HFFc6 (cell line): ENCODE measurements at regions not wholly inside any gene's neighbourhood (a gene's known extent, or its start where the extent isn't known, plus 50 kb on each side); places are given as distances from the start of the nearest gene placed in this dataset.
A peak's percentile ranks its signal among the peaks of the same experiment; 100 is the strongest.

Experiments
- DNase-seq: peaks from one replicate; pipeline ENCODE4 v3.0.0-alpha.2; 2018
- H3K27ac Mint-ChIP-seq: 2 replicates; pipeline ENCODE4 v1.8.0; 2020; ENCODE audit warnings: mild to moderate bottlenecking, mixed read lengths
- H3K27me3 Mint-ChIP-seq: 2 replicates; pipeline ENCODE4 v1.8.0; 2021; ENCODE audit warnings: mild to moderate bottlenecking, moderate library complexity, mixed read lengths; ENCODE audit not compliant: insufficient read depth
- H3K36me3 Mint-ChIP-seq: 2 replicates; pipeline ENCODE4 v1.8.0; 2021; ENCODE audit warnings: low read depth, mixed read lengths
- H3K4me1 Mint-ChIP-seq: 2 replicates; pipeline ENCODE4 v1.8.0; 2020; ENCODE audit warnings: low read depth, mixed read lengths
- H3K4me3 Mint-ChIP-seq: 2 replicates; pipeline ENCODE4 v1.8.0; 2020; ENCODE audit warnings: mild to moderate bottlenecking, moderate library complexity, mixed read lengths
- H3K9me3 Mint-ChIP-seq: 2 replicates; pipeline ENCODE4 v1.8.0; 2020; ENCODE audit warnings: mild to moderate bottlenecking, mixed read lengths
- TF ChIP-seq, protein P1 (sequence below): fragments of 200-600 bp; sonication (generic); IDR thresholded peaks from 2 replicates; pipeline ENCODE4 v1.5.0; 2021; ENCODE audit warnings: antibody characterized with exemption, mild to moderate bottlenecking

DNA sequence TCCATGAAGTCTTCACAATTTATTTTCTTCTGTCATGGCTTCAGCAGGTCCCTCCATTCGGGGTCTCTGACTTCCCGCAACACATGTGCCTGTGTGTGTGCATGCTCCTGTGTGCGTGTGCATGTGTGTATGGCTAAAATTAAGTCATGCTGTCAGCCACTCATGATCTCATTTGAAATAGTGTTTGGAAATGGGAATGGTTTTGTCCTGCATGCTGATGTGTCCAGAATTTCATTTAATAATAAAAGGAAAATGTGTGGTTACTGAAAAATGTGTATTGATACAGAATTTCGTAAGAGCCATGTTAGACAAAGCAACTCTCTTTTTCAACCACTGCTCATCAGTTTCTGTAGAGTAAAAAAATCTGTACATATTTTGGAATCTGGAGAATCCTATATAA, 123.8 kb upstream of the PRDX6 start:
- Mint-ChIP-seq H3K27ac (no peak overlapping the region), H3K27me3 (no peaks in the 10 kb centered on the region), H3K36me3 (peaks cover 35% of the 10 kb centered on the region), H3K4me1 (peaks cover 23% of the 10 kb centered on the region), H3K4me3 (no peak overlapping the region), H3K9me3 (peaks cover 12% of the 10 kb centered on the region)
- TF ChIP-seq, protein P1, sequence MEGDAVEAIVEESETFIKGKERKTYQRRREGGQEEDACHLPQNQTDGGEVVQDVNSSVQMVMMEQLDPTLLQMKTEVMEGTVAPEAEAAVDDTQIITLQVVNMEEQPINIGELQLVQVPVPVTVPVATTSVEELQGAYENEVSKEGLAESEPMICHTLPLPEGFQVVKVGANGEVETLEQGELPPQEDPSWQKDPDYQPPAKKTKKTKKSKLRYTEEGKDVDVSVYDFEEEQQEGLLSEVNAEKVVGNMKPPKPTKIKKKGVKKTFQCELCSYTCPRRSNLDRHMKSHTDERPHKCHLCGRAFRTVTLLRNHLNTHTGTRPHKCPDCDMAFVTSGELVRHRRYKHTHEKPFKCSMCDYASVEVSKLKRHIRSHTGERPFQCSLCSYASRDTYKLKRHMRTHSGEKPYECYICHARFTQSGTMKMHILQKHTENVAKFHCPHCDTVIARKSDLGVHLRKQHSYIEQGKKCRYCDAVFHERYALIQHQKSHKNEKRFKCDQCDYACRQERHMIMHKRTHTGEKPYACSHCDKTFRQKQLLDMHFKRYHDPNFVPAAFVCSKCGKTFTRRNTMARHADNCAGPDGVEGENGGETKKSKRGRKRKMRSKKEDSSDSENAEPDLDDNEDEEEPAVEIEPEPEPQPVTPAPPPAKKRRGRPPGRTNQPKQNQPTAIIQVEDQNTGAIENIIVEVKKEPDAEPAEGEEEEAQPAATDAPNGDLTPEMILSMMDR: no peak
- DNase-seq: no peak

DNA sequence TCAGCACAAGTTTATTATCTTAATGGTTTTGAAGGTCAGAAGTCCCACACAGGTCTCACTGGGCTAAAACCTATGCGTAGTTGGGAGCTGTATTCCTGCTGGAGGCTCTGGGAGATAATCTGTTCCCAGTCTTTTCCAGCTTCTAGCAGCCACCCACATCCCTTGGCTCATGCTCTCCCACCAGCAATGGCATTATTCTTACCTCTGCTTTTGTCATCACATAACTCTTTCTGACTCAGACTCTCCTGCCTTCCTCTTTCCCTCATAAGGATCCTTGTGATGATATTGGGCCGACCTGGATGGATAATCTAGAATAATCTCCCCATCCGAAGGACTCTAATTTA, 122.2 kb upstream of the PRDX6 start:
- H3K9me3 Mint-ChIP-seq: peaks cover 12% of the 10 kb centered on the region
- peaks cover 35% of the 10 kb centered on the region for H3K36me3 Mint-ChIP-seq
- H3K4me3 Mint-ChIP-seq: peak overlapping the region; percentile 62

DNA sequence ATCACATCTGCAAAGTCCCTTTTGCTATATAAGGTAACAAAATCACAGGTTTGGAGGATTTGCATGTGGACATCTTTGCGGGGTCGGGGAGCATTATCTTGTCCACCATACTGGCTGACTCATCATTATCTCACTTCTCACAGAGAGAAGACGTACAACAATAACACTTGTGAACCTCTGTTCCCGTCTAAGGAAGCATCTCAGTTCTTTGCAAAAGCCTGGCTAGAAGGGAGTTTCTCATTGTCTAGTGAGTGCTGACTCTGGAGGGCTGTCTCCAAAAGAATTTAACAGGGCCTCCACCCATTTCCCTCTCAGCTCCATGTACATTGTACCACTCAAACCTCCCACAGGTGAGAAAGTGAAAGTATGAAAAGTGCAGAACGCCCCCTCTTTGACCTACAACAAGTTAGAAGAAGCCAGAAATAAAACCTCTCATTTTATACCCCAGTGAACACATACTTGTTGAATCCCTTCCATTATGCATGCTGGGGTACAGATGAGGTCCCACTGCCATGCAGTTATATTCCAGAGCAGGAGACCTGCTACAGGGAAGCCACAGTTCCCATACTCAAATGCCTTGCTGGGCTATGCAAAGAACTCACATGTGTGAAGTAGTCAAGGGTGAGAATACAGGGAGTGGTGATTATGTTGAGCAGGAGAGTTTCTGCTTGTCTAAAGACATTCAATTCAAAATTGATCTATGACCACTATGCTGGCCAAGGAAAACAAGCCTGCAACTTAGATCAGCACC, 121.7 kb upstream of the PRDX6 start:
- peaks cover 12% of the 10 kb centered on the region for H3K9me3 Mint-ChIP-seq
- TF ChIP-seq, protein P1: no peak

More for the DNA sequence above, 122.2 kb upstream of the PRDX6 start:
- Mint-ChIP-seq H3K27ac (peak overlapping the region; percentile 60; the same call in 1 of the 2 replicates), H3K4me1 (peaks cover 23% of the 10 kb centered on the region), H3K27me3 (no peaks in the 10 kb centered on the region)
- no peak for DNase-seq
- TF ChIP-seq, protein P1: no peak

GRCh38 chr1:173356191-173356762, 120.9 kb upstream of the PRDX6 start:
- TF ChIP-seq, protein P1: no peak
- Mint-ChIP-seq H3K4me1 (peaks cover 23% of the 10 kb centered on the region), H3K27ac (peak overlapping the region; percentile 47; the same call in 1 of the 2 replicates), H3K27me3 (no peaks in the 10 kb centered on the region), H3K9me3 (peaks cover 12% of the 10 kb centered on the region), H3K36me3 (peaks cover 35% of the 10 kb centered on the region), H3K4me3 (no peak overlapping the region; the same call in 1 of the 2 replicates)
- peak; percentile 47 for DNase-seq

More for the DNA sequence above, 121.7 kb upstream of the PRDX6 start:
- DNase-seq: no peak
- Mint-ChIP-seq H3K36me3 (peaks cover 35% of the 10 kb centered on the region), H3K4me3 (peak overlapping the region; percentile 62), H3K4me1 (peaks cover 23% of the 10 kb centered on the region), H3K27me3 (no peaks in the 10 kb centered on the region), H3K27ac (peak overlapping the region; percentile 60)

- DNase-seq: no peak
- TF ChIP-seq, protein P1: no peak
- Mint-ChIP-seq H3K27ac (no peak overlapping the region), H3K4me3 (no peak overlapping the region), H3K4me1 (peaks cover 14% of the 10 kb centered on the region), H3K9me3 (no peaks in the 10 kb centered on the region), H3K27me3 (no peaks in the 10 kb centered on the region), H3K36me3 (no peaks in the 10 kb centered on the region)
Measured at GRCh38 chr1:173360487-173361063, 116.6 kb upstream of the PRDX6 start.
